Adrenal gland (tissue), 9 donors: ENCODE measurements at regions not wholly inside any gene's neighbourhood (a gene's known extent, or its start where the extent isn't known, plus 50 kb on each side); places are given as distances from the start of the nearest gene placed in this dataset.

Source experiments
- DNase-seq, 7 donors: peaks; one replicate each; pipeline ENCODE4 v3.0.0-alpha.2; 2019 to 2020
- H3K27ac ChIP-seq, 5 donors: fragments of 200-600 bp; sonication (generic) in 4 of 5; 1 replicate in 3 of 5; 2 replicates in 2 of 5; pipeline versions ENCODE4 v1.5.1 to v1.8.0; 2016 to 2020; ENCODE audit warnings: mild to moderate bottlenecking in 1 of 5
- H3K27me3 ChIP-seq: fragments of 200-600 bp; 2 replicates; pipeline ENCODE4 v1.8.0; 2021
- H3K36me3 ChIP-seq, 2 donors: fragments of 200-600 bp; replicated peaks in 1 of 2; 1 replicate in 1 of 2; 2 replicates in 1 of 2; pipeline versions ENCODE4 v1.5.1 to v1.8.0; 2018 to 2022
- H3K4me1 ChIP-seq, 2 donors: fragments of 200-600 bp; replicated peaks in 1 of 2; 1 replicate in 1 of 2; 2 replicates in 1 of 2; pipeline versions ENCODE4 v1.5.1 to v1.8.0; 2018 to 2021
- H3K4me3 ChIP-seq, 4 donors: fragments of 200-600 bp; sonication (generic) in 3 of 4; one replicate each; pipeline ENCODE4 v1.5.1; 2016 to 2018
- H3K9me3 ChIP-seq, 3 donors: fragments of 200-600 bp; sonication (generic) in 1 of 3; replicated peaks in 1 of 3; 1 replicate in 2 of 3; 2 replicates in 1 of 3; pipeline versions ENCODE4 v1.5.1 to v1.8.0; 2016 to 2021
- POLR2A ChIP-seq, 2 donors: fragments of 450-650 bp; IDR thresholded peaks; one replicate each; pipeline ENCODE4 v1.6.1; 2017; ENCODE audit warnings: antibody characterized with exemption in 2 of 2, mild to moderate bottlenecking in 2 of 2, moderate library complexity in 1 of 2
- WGBS, 4 donors: extraction: QIAGEN DNeasy Blood & Tissue Kit in 2 of 4; methylation state at CpG; one replicate each; pipeline versions ENCODE4 v1.1.5 to v1.1.7; 2013 to 2017; 5-methylcytosine and 5-hydroxymethylcytosine counted together
- intact Hi-C, 2 donors: fragments of 100-400 bp; cut with DNase I; formaldehyde crosslinking; loops; one replicate each; pipeline versions ENCODE4 v1.14.1 to v1.15.0; 2022 to 2023
- TF ChIP-seq, protein P1 (sequence below), 6 experiments: fragments of 450-650 bp in 4 of 6; fragments of 200-600 bp in 2 of 6; sonication (generic) in 1 of 6; IDR thresholded peaks; 1 replicate in 5 of 6; 2 replicates in 1 of 6; pipeline versions ENCODE4 v1.5.1 to v1.8.0; 2016 to 2021; ENCODE audit warnings: antibody characterized with exemption in 6 of 6, mild to moderate bottlenecking in 2 of 6, moderate library complexity in 1 of 6
- donor health status: healthy with polysubstance abuse.
- donor health status: Bipolar disorder and iron deficiency.
- donor health status: DM: yes; HTN: yes; CAD: no.
- donor health status: DM: no; HTN: no; CAD: no.
- donor health status: DM: no; HTN: no; CAD: no.

- Histone ChIP-seq H3K4me1 (no peaks in the 10 kb centered on the region), H3K27me3 (no peaks in the 10 kb centered on the region), H3K4me3 (no peak overlapping the region), H3K36me3 (no peaks in the 10 kb centered on the region), H3K9me3 (peaks cover 0 to 16% (median 0%) of the 10 kb centered on the region in 3 donors), H3K27ac (no peak overlapping the region)
- TF ChIP-seq, protein P1, sequence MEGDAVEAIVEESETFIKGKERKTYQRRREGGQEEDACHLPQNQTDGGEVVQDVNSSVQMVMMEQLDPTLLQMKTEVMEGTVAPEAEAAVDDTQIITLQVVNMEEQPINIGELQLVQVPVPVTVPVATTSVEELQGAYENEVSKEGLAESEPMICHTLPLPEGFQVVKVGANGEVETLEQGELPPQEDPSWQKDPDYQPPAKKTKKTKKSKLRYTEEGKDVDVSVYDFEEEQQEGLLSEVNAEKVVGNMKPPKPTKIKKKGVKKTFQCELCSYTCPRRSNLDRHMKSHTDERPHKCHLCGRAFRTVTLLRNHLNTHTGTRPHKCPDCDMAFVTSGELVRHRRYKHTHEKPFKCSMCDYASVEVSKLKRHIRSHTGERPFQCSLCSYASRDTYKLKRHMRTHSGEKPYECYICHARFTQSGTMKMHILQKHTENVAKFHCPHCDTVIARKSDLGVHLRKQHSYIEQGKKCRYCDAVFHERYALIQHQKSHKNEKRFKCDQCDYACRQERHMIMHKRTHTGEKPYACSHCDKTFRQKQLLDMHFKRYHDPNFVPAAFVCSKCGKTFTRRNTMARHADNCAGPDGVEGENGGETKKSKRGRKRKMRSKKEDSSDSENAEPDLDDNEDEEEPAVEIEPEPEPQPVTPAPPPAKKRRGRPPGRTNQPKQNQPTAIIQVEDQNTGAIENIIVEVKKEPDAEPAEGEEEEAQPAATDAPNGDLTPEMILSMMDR (IDR thresholded peaks at IDR 0.05): no peak
- no peak for TF ChIP-seq POLR2A (IDR thresholded peaks at IDR 0.05)
- DNase-seq: no peak
- intact Hi-C loops: no loop called here
Measured at GRCh38 chr2:184527058-184527457, 71.3 kb upstream of the ZNF804A start.

DNA sequence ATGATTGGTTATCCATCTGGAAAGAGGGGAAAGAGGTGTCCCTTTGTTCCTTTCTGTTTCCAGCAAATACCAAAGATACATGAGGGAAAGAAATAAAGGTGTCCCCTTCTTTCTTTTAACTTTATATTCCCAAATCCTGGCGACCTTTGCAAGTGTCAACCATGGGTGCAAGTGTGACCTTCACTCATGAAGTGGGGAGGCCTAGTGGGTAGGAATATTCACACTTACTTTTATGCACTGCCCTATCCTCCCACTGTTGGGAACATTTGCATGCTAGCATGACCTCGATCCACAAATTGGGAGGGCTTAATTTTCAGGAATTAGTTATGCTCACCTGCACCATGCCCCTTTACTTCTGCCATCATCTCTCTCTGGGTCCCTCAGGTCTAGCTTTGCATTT, 70.2 kb upstream of the ZNF804A start:
- no peaks in the 10 kb centered on the region for H3K27me3 ChIP-seq
- no peaks in the 10 kb centered on the region for H3K36me3 ChIP-seq
- intact Hi-C loops: no loop called here
- TF ChIP-seq POLR2A (IDR thresholded peaks at IDR 0.05): no peak
- TF ChIP-seq, protein P1 (IDR thresholded peaks at IDR 0.05): no peak
- peaks cover 0 to 16% (median 0%) of the 10 kb centered on the region in 3 donors for H3K9me3 ChIP-seq
- DNase-seq: no peak
- H3K4me1 ChIP-seq: no peaks in the 10 kb centered on the region
- 53 to 60% (median 56%) methylated on average over 2 of the region's 2 CpGs for WGBS, 4 donors
- no peak overlapping the region for H3K4me3 ChIP-seq
- no peak overlapping the region for H3K27ac ChIP-seq

GRCh38 chr2:184530239-184530638, 68.1 kb upstream of the ZNF804A start:
- Histone ChIP-seq H3K36me3 (no peaks in the 10 kb centered on the region), H3K27ac (no peak overlapping the region), H3K4me1 (no peaks in the 10 kb centered on the region), H3K9me3 (peaks cover 0 to 16% (median 0%) of the 10 kb centered on the region in 3 donors), H3K4me3 (no peak overlapping the region), H3K27me3 (no peaks in the 10 kb centered on the region)
- intact Hi-C loops: no loop called here
- DNase-seq: no peak
- WGBS, 4 donors: 74 to 92% (median 84%) methylated on average over 6 to 7 of the region's 7 CpGs
- TF ChIP-seq POLR2A (IDR thresholded peaks at IDR 0.05): no peak
- TF ChIP-seq, protein P1 (IDR thresholded peaks at IDR 0.05): no peak

DNA sequence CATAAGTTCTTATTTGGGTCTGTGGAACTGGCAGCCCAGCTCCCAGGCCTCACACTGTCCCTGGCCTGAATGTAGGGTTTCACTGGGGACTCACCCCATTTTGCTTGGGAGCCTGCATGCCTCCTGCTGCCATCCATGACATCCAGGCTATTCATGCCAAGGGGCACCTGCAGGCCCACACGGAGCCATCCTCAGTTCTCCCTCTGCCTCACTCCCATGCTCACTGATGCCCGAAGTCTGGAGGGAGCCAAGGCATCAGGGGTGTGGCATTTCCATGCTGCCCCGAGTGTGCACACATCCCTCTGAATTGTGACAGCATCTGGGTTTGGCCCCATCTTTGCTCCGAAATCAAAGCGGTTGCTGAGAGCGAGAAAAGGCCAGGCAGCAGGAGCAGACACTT, 67.4 kb upstream of the ZNF804A start:
- DNase-seq: no peak
- no peak overlapping the region for H3K27ac ChIP-seq
- H3K4me3 ChIP-seq: no peak overlapping the region
- no peaks in the 10 kb centered on the region for H3K36me3 ChIP-seq
- no peaks in the 10 kb centered on the region for H3K4me1 ChIP-seq
- peaks cover 0 to 16% (median 0%) of the 10 kb centered on the region in 3 donors for H3K9me3 ChIP-seq
- WGBS, 4 donors: 82 to 93% (median 92%) methylated on average over 6 of the region's 6 CpGs
- intact Hi-C loops: no loop called here
- TF ChIP-seq, protein P1 (IDR thresholded peaks at IDR 0.05): no peak
- TF ChIP-seq POLR2A (IDR thresholded peaks at IDR 0.05): no peak
- no peaks in the 10 kb centered on the region for H3K27me3 ChIP-seq
